RWPE2 (cell line): ENCODE measurements at regions not wholly inside any gene's neighbourhood (a gene's known extent, or its start where the extent isn't known, plus 50 kb on each side); places are given as distances from the start of the nearest gene placed in this dataset.

Experiments
- ATAC-seq: fragments of 200-7000 bp; cut with Tn5 transposase; 3 replicates; pipeline ENCODE4 v1.9.1; 2021; ENCODE audit warnings: low read depth
- DNase-seq: peaks from one replicate; pipeline ENCODE4 v3.0.0-alpha.2; 2020; ENCODE audit warnings: low spot score
- H3K27ac ChIP-seq: fragments of 450-650 bp; 2 replicates; pipeline ENCODE4 v1.5.1; 2017; ENCODE audit warnings: mild to moderate bottlenecking; ENCODE audit not compliant: poor library complexity, severe bottlenecking
- H3K27me3 ChIP-seq: fragments of 250-450 bp; sonication (Bioruptor Pico); 2 replicates; pipeline ENCODE4 v1.5.1; 2021; ENCODE audit warnings: mild to moderate bottlenecking, moderate library complexity; ENCODE audit not compliant: insufficient read depth, poor library complexity, severe bottlenecking
- H3K36me3 ChIP-seq: fragments of 250-450 bp; sonication (Bioruptor Pico); 2 replicates; pipeline ENCODE4 v1.5.1; 2020; ENCODE audit warnings: low read depth, mild to moderate bottlenecking, moderate library complexity
- H3K4me1 ChIP-seq: fragments of 250-450 bp; sonication (Bioruptor Pico); 2 replicates; pipeline ENCODE4 v1.5.1; 2021; ENCODE audit warnings: mild to moderate bottlenecking, moderate library complexity; ENCODE audit not compliant: insufficient read depth, poor library complexity, severe bottlenecking
- H3K4me3 ChIP-seq: fragments of 250-450 bp; sonication (Bioruptor Pico); 2 replicates; pipeline ENCODE4 v1.5.1; 2021; ENCODE audit warnings: mild to moderate bottlenecking, moderate library complexity; ENCODE audit not compliant: severe bottlenecking
- H3K9me3 ChIP-seq: fragments of 250-450 bp; sonication (Bioruptor Pico); 2 replicates; pipeline ENCODE4 v1.5.1; 2021; ENCODE audit warnings: mild to moderate bottlenecking, moderate library complexity; ENCODE audit not compliant: severe bottlenecking
- CTCF ChIP-seq: fragments of 450-650 bp; IDR thresholded peaks from one replicate; pipeline ENCODE4 v1.5.1; 2017; ENCODE audit warnings: mild to moderate bottlenecking, moderate library complexity; ENCODE audit not compliant: poor library complexity, severe bottlenecking

- no peaks in the 10 kb centered on the region for H3K9me3 ChIP-seq
- no peaks in the 10 kb centered on the region for H3K27me3 ChIP-seq
- no peaks in the 10 kb centered on the region for H3K36me3 ChIP-seq
- DNase-seq (no peak), ATAC-seq (no peak)
- no peak for TF ChIP-seq CTCF
- no peak overlapping the region for H3K27ac ChIP-seq
- H3K4me3 ChIP-seq, result no peak overlapping the region
- no peaks in the 10 kb centered on the region for H3K4me1 ChIP-seq
Measured at GRCh38 chr7:69199661-69200060, 398.6 kb upstream of the AUTS2 start.

GRCh38 chr7:69203871-69204270, 394.4 kb upstream of the AUTS2 start:
- Histone ChIP-seq H3K36me3 (no peaks in the 10 kb centered on the region), H3K4me1 (no peaks in the 10 kb centered on the region), H3K9me3 (peaks cover 2% of the 10 kb centered on the region), H3K27ac (no peak overlapping the region), H3K4me3 (no peak overlapping the region), H3K27me3 (no peaks in the 10 kb centered on the region)
- ATAC-seq, result no peak
- no peak for DNase-seq
- TF ChIP-seq CTCF, result no peak

- DNase-seq (no peak), ATAC-seq (no peak)
- H3K4me1 ChIP-seq, result no peaks in the 10 kb centered on the region
- H3K9me3 ChIP-seq, result peaks cover 2% of the 10 kb centered on the region
- H3K27ac ChIP-seq, result no peak overlapping the region
- no peak for TF ChIP-seq CTCF
- no peaks in the 10 kb centered on the region for H3K36me3 ChIP-seq
- H3K4me3 ChIP-seq, result no peak overlapping the region
- H3K27me3 ChIP-seq, result no peaks in the 10 kb centered on the region
Measured at GRCh38 chr7:69204943-69205342, 393.3 kb upstream of the AUTS2 start.

- no peaks in the 10 kb centered on the region for H3K4me1 ChIP-seq
- TF ChIP-seq CTCF, result no peak
- no peak for ATAC-seq
Measured at GRCh38 chr7:69205581-69205980, 392.7 kb upstream of the AUTS2 start.

GRCh38 chr7:69208276-69208675, 390.0 kb upstream of the AUTS2 start:
- Histone ChIP-seq H3K4me1 (no peaks in the 10 kb centered on the region), H3K27me3 (no peaks in the 10 kb centered on the region), H3K27ac (no peak overlapping the region), H3K4me3 (no peak overlapping the region), H3K36me3 (no peaks in the 10 kb centered on the region), H3K9me3 (peaks cover 4% of the 10 kb centered on the region)
- DNase-seq, result no peak
- no peak for TF ChIP-seq CTCF
- ATAC-seq, result no peak

More at GRCh38 chr7:69205581-69205980, 392.7 kb upstream of the AUTS2 start:
- H3K9me3 ChIP-seq, result peaks cover 4% of the 10 kb centered on the region
- no peaks in the 10 kb centered on the region for H3K27me3 ChIP-seq
- no peak overlapping the region for H3K27ac ChIP-seq
- DNase-seq, result no peak
- no peak overlapping the region for H3K4me3 ChIP-seq
- no peaks in the 10 kb centered on the region for H3K36me3 ChIP-seq
